Activated CD8-positive, alpha-beta T cell treated with anti-CD3 and anti-CD28 coated beads for 36 hours (primary cell): ENCODE measurements at regions not wholly inside any gene's neighbourhood (a gene's known extent, or its start where the extent isn't known, plus 50 kb on each side); places are given as distances from the start of the nearest gene placed in this dataset.

Experiments
- ATAC-seq: fragments of 200-7000 bp; cut with Tn5 transposase; one replicate; pipeline ENCODE4 v1.10.0; 2021; ENCODE audit warnings: mild to moderate bottlenecking, moderate library complexity
- CTCF ChIA-PET: fragments of 350-600 bp; sonication (Branson Sonifier 250); formaldehyde crosslinking; loops from one replicate; lab custom pipeline; 2021; ENCODE audit warnings: antibody characterized with exemption; lab: Charles Lee
- POLR2A ChIA-PET: fragments of 350-600 bp; sonication (Branson Sonifier 250); formaldehyde crosslinking; loops from one replicate; lab custom pipeline; 2021; ENCODE audit warnings: antibody characterized with exemption; lab: Charles Lee
- DNase-seq: peaks from one replicate; pipeline ENCODE4 v3.0.0-alpha.2; 2020
- H3K27ac Mint-ChIP-seq: one replicate; pipeline ENCODE4 v1.8.0; 2021; ENCODE audit warnings: mild to moderate bottlenecking, mixed read lengths
- H3K27me3 Mint-ChIP-seq: one replicate; pipeline ENCODE4 v1.8.0; 2021; ENCODE audit warnings: mixed read lengths
- H3K36me3 Mint-ChIP-seq: one replicate; pipeline ENCODE4 v1.8.0; 2021; ENCODE audit warnings: low read depth, mixed read lengths
- H3K4me1 Mint-ChIP-seq: one replicate; pipeline ENCODE4 v1.8.0; 2021; ENCODE audit warnings: low read depth, mixed read lengths
- H3K4me3 Mint-ChIP-seq: one replicate; pipeline ENCODE4 v1.8.0; 2021; ENCODE audit warnings: mild to moderate bottlenecking, moderate library complexity, mixed read lengths
- H3K9me3 Mint-ChIP-seq: one replicate; pipeline ENCODE4 v1.8.0; 2021; ENCODE audit warnings: mixed read lengths
- CTCF ChIP-seq: fragments of 200-600 bp; IDR thresholded peaks from one replicate; pipeline ENCODE4 v1.8.0; 2022; ENCODE audit warnings: antibody characterized with exemption, mild to moderate bottlenecking
- intact Hi-C: fragments of 100-400 bp; cut with micrococcal nuclease; formaldehyde crosslinking; loops from one replicate; pipeline ENCODE4 v1.10.0; 2022

DNA sequence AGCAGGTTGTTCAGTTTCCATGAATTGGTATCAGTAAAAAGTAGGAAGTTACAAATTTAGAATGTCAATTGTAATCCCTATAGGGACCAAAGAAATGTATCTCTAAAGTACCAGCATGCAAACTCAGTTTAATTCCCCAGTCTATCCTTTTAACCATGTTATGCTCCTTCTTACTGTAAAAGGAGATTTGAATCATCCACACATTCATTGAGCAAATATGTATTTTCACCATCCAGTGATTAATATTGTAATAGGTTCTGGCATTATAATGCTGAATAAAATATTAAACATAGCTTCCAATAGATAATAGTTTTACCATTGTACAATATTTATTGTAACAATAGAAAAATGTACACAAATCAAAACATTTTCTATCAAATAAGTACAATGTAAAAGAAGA is 228.2 kb upstream of the SEMA3A start:
- TF ChIP-seq CTCF, result no peak
- ChIA-PET CTCF (no interaction called here), POLR2A (no interaction called here)
- no peak for ATAC-seq
- H3K27ac Mint-ChIP-seq, result no peak overlapping the region
- peaks cover 21% of the 10 kb centered on the region for H3K9me3 Mint-ChIP-seq
- no peak for DNase-seq
- no peak overlapping the region for H3K4me3 Mint-ChIP-seq
- no peaks in the 10 kb centered on the region for H3K36me3 Mint-ChIP-seq
- H3K4me1 Mint-ChIP-seq, result no peaks in the 10 kb centered on the region
- intact Hi-C loops, result no loop called here
- no peaks in the 10 kb centered on the region for H3K27me3 Mint-ChIP-seq

DNA sequence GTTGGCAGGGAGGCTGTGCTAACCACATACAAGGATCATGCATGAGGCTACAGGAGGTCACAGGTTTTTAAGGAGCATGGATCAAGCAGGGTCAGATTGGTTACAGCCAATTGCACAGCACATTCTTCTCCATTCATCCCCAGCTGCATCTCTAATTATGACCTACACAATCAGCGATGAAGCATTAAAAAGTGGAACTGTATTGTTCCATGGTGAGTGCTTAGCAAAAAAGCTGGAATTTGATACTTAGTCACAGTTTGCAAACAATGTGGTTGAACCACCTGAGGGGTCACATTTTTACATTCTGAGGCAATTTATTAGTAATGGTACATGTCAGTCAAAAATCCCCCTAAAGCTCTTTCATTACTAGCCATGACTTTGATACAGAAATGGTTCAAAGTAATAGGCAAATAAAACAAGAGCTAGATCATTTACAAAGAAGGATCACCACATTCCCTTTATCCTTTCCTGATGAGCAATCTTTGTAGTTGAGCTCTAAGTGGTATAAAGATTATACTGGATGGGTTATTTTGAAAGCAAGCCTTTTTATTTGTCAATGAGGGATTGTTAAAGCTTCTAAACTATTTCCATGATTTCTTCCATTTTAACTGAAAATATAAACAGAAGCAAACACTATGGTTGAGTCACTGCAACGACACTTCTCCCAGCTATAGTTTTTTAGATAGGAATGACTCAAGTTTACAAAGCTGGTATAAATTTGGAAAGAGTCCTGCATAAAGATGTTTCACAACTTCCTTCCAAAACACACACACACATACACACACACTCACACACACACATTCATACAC is 217.8 kb upstream of the SEMA3A start:
- ChIA-PET CTCF (no interaction called here), POLR2A (no interaction called here)
- peaks cover 2% of the 10 kb centered on the region for H3K9me3 Mint-ChIP-seq
- DNase-seq, result no peak
- H3K4me3 Mint-ChIP-seq, result no peak overlapping the region
- ATAC-seq, result no peak
- no peaks in the 10 kb centered on the region for H3K36me3 Mint-ChIP-seq
- intact Hi-C loops, result no loop called here
- no peaks in the 10 kb centered on the region for H3K27me3 Mint-ChIP-seq
- H3K4me1 Mint-ChIP-seq, result no peaks in the 10 kb centered on the region
- no peak overlapping the region for H3K27ac Mint-ChIP-seq
- no peak for TF ChIP-seq CTCF

GRCh38 chr7:84399661-84400060 is 205.1 kb upstream of the SEMA3A start:
- ATAC-seq (no peak), DNase-seq (no peak)
- H3K4me3 Mint-ChIP-seq, result no peak overlapping the region
- ChIA-PET CTCF (no interaction called here), POLR2A (no interaction called here)
- no peak overlapping the region for H3K27ac Mint-ChIP-seq
- no peaks in the 10 kb centered on the region for H3K36me3 Mint-ChIP-seq
- H3K27me3 Mint-ChIP-seq, result peaks cover 2% of the 10 kb centered on the region
- intact Hi-C loops, result no loop called here
- no peak for TF ChIP-seq CTCF
- peaks cover 14% of the 10 kb centered on the region for H3K9me3 Mint-ChIP-seq
- H3K4me1 Mint-ChIP-seq, result no peaks in the 10 kb centered on the region

DNA sequence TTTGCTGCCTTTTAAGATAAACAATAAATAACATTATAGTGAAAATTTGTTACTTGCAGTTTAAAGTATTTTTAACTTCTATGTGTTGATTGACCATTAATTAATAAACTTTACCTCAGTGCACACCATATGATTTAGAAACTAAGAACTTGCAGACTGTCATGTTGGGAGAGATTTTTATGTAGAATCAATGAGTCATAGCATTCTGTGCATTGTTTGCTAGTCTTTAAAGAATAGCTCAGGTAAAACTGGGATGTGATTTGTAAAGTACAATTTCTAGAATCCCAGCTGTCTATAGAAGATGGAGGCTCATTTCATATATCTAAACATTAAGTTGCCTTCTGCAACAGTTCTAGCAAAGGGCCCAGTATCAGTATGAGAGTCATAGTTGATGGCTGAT is 199.6 kb upstream of the SEMA3A start:
- POLR2A ChIA-PET, result no interaction called here

More for the DNA sequence above, 199.6 kb upstream of the SEMA3A start:
- no peak for ATAC-seq
- TF ChIP-seq CTCF, result no peak
- intact Hi-C loops, result no loop called here
- Mint-ChIP-seq H3K4me1 (no peaks in the 10 kb centered on the region), H3K9me3 (no peaks in the 10 kb centered on the region), H3K27me3 (peaks cover 2% of the 10 kb centered on the region), H3K36me3 (no peaks in the 10 kb centered on the region), H3K27ac (no peak overlapping the region), H3K4me3 (no peak overlapping the region)
- no peak for DNase-seq
- CTCF ChIA-PET, result no interaction called here
